ENCODE measurements at regions not wholly inside any gene's neighbourhood (a gene's known extent, or its start where the extent isn't known, plus 50 kb on each side); places are given as distances from the start of the nearest gene placed in this dataset.

- no peak for DNase-seq
Observed at GRCh38 chr11:127194521-127194920, 194.0 kb upstream of the KIRREL3 start.

GRCh38 chr11:127193950-127194349 lies 193.4 kb upstream of the KIRREL3 start:
- DNase-seq: no peak

- DNase-seq: no peak
Observed at GRCh38 chr11:127191689-127192088, 191.1 kb upstream of the KIRREL3 start.

- no peak for DNase-seq
Observed at GRCh38 chr11:127191261-127191660, 190.7 kb upstream of the KIRREL3 start.

GRCh38 chr11:127182586-127183203 lies 182.1 kb upstream of the KIRREL3 start:
- DNase-seq: no peak

GRCh38 chr11:127157225-127157624 lies 156.7 kb upstream of the KIRREL3 start:
- DNase-seq: no peak

- DNase-seq: no peak
Observed at GRCh38 chr11:127149410-127149809, 148.8 kb upstream of the KIRREL3 start.

- no peak for DNase-seq
Observed at GRCh38 chr11:127143251-127143650, 142.7 kb upstream of the KIRREL3 start.

GRCh38 chr11:127138613-127139012 lies 138.0 kb upstream of the KIRREL3 start:
- DNase-seq: no peak

- no peak for DNase-seq
Observed at GRCh38 chr11:127137771-127138280, 137.3 kb upstream of the KIRREL3 start.

GRCh38 chr11:127136438-127136837 lies 135.9 kb upstream of the KIRREL3 start:
- no peak for DNase-seq

- no peak for DNase-seq
Observed at GRCh38 chr11:127135256-127135655, 134.7 kb upstream of the KIRREL3 start.

GRCh38 chr11:127133061-127133460 lies 132.5 kb upstream of the KIRREL3 start:
- no peak for DNase-seq

- DNase-seq: no peak
Observed at GRCh38 chr11:127130321-127130720, 129.8 kb upstream of the KIRREL3 start.

- no peak for DNase-seq
Observed at GRCh38 chr11:127126986-127127385, 126.4 kb upstream of the KIRREL3 start.

- DNase-seq: no peak
Observed at GRCh38 chr11:127119356-127119755, 118.8 kb upstream of the KIRREL3 start.

- DNase-seq: no peak
Observed at GRCh38 chr11:127118811-127119210, 118.2 kb upstream of the KIRREL3 start.

- no peak for DNase-seq
Observed at GRCh38 chr11:127117231-127117739, 116.7 kb upstream of the KIRREL3 start.

GRCh38 chr11:127115844-127116243 lies 115.3 kb upstream of the KIRREL3 start:
- no peak for DNase-seq

- DNase-seq: no peak
Observed at GRCh38 chr11:127114035-127114434, 113.5 kb upstream of the KIRREL3 start.

GRCh38 chr11:127110542-127110941 lies 110.0 kb upstream of the KIRREL3 start:
- no peak for DNase-seq

GRCh38 chr11:127109796-127110480 lies 109.4 kb upstream of the KIRREL3 start:
- no peak for DNase-seq

- DNase-seq: no peak
Observed at GRCh38 chr11:127108838-127109237, 108.3 kb upstream of the KIRREL3 start.

GRCh38 chr11:127106938-127107337 lies 106.4 kb upstream of the KIRREL3 start:
- DNase-seq: no peak
